ENCODE measurements at regions not wholly inside any gene's neighbourhood (a gene's known extent, or its start where the extent isn't known, plus 50 kb on each side); places are given as distances from the start of the nearest gene placed in this dataset.
"Not testable (repeated sequence)": the region's sequence is repeated elsewhere in the genome, so short reads cannot be mapped to it uniquely, and the experiment has no call there.

- not testable (repeated sequence) for H3K9me3 ChIP-seq (ENCODE audit: insufficient read depth, low read length); H3K36me3 ChIP-seq (ENCODE audit: insufficient read depth, insufficient read length, low read length); H3K4me3 ChIP-seq (ENCODE audit: insufficient read length, low read depth); H3K9ac ChIP-seq (ENCODE audit: insufficient read length, low read depth); H3K27me3 ChIP-seq (ENCODE audit: insufficient read depth, insufficient read length); DNase-seq (ENCODE audit: low read depth, low spot score); H3K4me1 ChIP-seq (ENCODE audit: insufficient read depth, insufficient read length)
Observed at GRCh38 chr11:67753820-67754219, 79.4 kb upstream of the ALDH3B2 start.

- Histone ChIP-seq H3K9ac (ENCODE audit: insufficient read length, low read depth) (no peak overlapping the region), H3K4me1 (ENCODE audit: insufficient read depth, insufficient read length) (no peaks in the 10 kb centered on the region)
- TF ChIP-seq YY1 (IDR thresholded peaks at IDR 0.05; ENCODE audit: insufficient read depth, insufficient read length): no peak
- TF ChIP-seq SUZ12 (IDR thresholded peaks at IDR 0.05; ENCODE audit: extremely low read depth, insufficient read depth, insufficient read length): no peak
- TF ChIP-seq ZNF274 (IDR thresholded peaks at IDR 0.05; ENCODE audit: low read depth, low read length): no peak
Observed at GRCh38 chr11:67745181-67745726, 70.8 kb upstream of the ALDH3B2 start.

GRCh38 chr11:67744231-67744630 lies 69.8 kb upstream of the ALDH3B2 start:
- not testable (repeated sequence) for H3K4me1 ChIP-seq (ENCODE audit: insufficient read depth, insufficient read length)

More at GRCh38 chr11:67745181-67745726, 70.8 kb upstream of the ALDH3B2 start:
- no peaks in the 10 kb centered on the region; the same call in 1 of the 2 replicates for H3K9me3 ChIP-seq (ENCODE audit: insufficient read depth, low read length)
- H3K36me3 ChIP-seq (ENCODE audit: insufficient read depth, insufficient read length, low read length): no peaks in the 10 kb centered on the region
- no peak overlapping the region for H3K4me3 ChIP-seq (ENCODE audit: insufficient read length, low read depth)
- no peaks in the 10 kb centered on the region for H3K27me3 ChIP-seq (ENCODE audit: insufficient read depth, insufficient read length)
- no peak for DNase-seq (ENCODE audit: low read depth, low spot score)

GRCh38 chr11:67738231-67738630 lies 63.8 kb upstream of the ALDH3B2 start:
- not testable (repeated sequence) for H3K27me3 ChIP-seq (ENCODE audit: insufficient read depth, insufficient read length); H3K9me3 ChIP-seq (ENCODE audit: insufficient read depth, low read length); H3K36me3 ChIP-seq (ENCODE audit: insufficient read depth, insufficient read length, low read length); H3K4me3 ChIP-seq (ENCODE audit: insufficient read length, low read depth); DNase-seq (ENCODE audit: low read depth, low spot score); H3K4me1 ChIP-seq (ENCODE audit: insufficient read depth, insufficient read length); H3K9ac ChIP-seq (ENCODE audit: insufficient read length, low read depth)

More at GRCh38 chr11:67744231-67744630, 69.8 kb upstream of the ALDH3B2 start:
- DNase-seq (ENCODE audit: low read depth, low spot score); H3K36me3 ChIP-seq (ENCODE audit: insufficient read depth, insufficient read length, low read length); H3K9me3 ChIP-seq (ENCODE audit: insufficient read depth, low read length); H3K9ac ChIP-seq (ENCODE audit: insufficient read length, low read depth); H3K4me3 ChIP-seq (ENCODE audit: insufficient read length, low read depth); H3K27me3 ChIP-seq (ENCODE audit: insufficient read depth, insufficient read length): not testable (repeated sequence)

GRCh38 chr11:67737562-67738080 lies 63.2 kb upstream of the ALDH3B2 start:
- not testable (repeated sequence) for H3K27me3 ChIP-seq (ENCODE audit: insufficient read depth, insufficient read length)

GRCh38 chr11:67732045-67732787 lies 57.8 kb upstream of the ALDH3B2 start:
- TF ChIP-seq YY1 (IDR thresholded peaks at IDR 0.05; ENCODE audit: insufficient read depth, insufficient read length) (no peak), SUZ12 (IDR thresholded peaks at IDR 0.05; ENCODE audit: extremely low read depth, insufficient read depth, insufficient read length) (no peak), ZNF274 (IDR thresholded peaks at IDR 0.05; ENCODE audit: low read depth, low read length) (no peak)
- peaks cover 3% of the 10 kb centered on the region for H3K4me1 ChIP-seq (ENCODE audit: insufficient read depth, insufficient read length)
- no peaks in the 10 kb centered on the region for H3K36me3 ChIP-seq (ENCODE audit: insufficient read depth, insufficient read length, low read length)
- no peaks in the 10 kb centered on the region for H3K9me3 ChIP-seq (ENCODE audit: insufficient read depth, low read length)
- no peaks in the 10 kb centered on the region for H3K27me3 ChIP-seq (ENCODE audit: insufficient read depth, insufficient read length)
- no peak overlapping the region for H3K4me3 ChIP-seq (ENCODE audit: insufficient read length, low read depth)
- H3K9ac ChIP-seq (ENCODE audit: insufficient read length, low read depth): no peak overlapping the region
- DNase-seq (ENCODE audit: low read depth, low spot score): no peak

More at GRCh38 chr11:67737562-67738080, 63.2 kb upstream of the ALDH3B2 start:
- H3K4me3 ChIP-seq (ENCODE audit: insufficient read length, low read depth); DNase-seq (ENCODE audit: low read depth, low spot score); H3K9ac ChIP-seq (ENCODE audit: insufficient read length, low read depth); H3K36me3 ChIP-seq (ENCODE audit: insufficient read depth, insufficient read length, low read length); H3K4me1 ChIP-seq (ENCODE audit: insufficient read depth, insufficient read length); H3K9me3 ChIP-seq (ENCODE audit: insufficient read depth, low read length): not testable (repeated sequence)

GRCh38 chr11:67731583-67731982 lies 57.2 kb upstream of the ALDH3B2 start:
- Histone ChIP-seq H3K36me3 (ENCODE audit: insufficient read depth, insufficient read length, low read length) (no peaks in the 10 kb centered on the region), H3K9me3 (ENCODE audit: insufficient read depth, low read length) (no peaks in the 10 kb centered on the region), H3K4me1 (ENCODE audit: insufficient read depth, insufficient read length) (peaks cover 3% of the 10 kb centered on the region), H3K27me3 (ENCODE audit: insufficient read depth, insufficient read length) (no peaks in the 10 kb centered on the region), H3K4me3 (ENCODE audit: insufficient read length, low read depth) (no peak overlapping the region), H3K9ac (ENCODE audit: insufficient read length, low read depth) (no peak overlapping the region)
- TF ChIP-seq SUZ12 (IDR thresholded peaks at IDR 0.05; ENCODE audit: extremely low read depth, insufficient read depth, insufficient read length) (no peak), ZNF274 (IDR thresholded peaks at IDR 0.05; ENCODE audit: low read depth, low read length) (no peak), YY1 (IDR thresholded peaks at IDR 0.05; ENCODE audit: insufficient read depth, insufficient read length) (no peak)
- DNase-seq (ENCODE audit: low read depth, low spot score): no peak

- H3K9ac ChIP-seq (ENCODE audit: insufficient read length, low read depth); H3K36me3 ChIP-seq (ENCODE audit: insufficient read depth, insufficient read length, low read length); H3K4me1 ChIP-seq (ENCODE audit: insufficient read depth, insufficient read length); H3K4me3 ChIP-seq (ENCODE audit: insufficient read length, low read depth); H3K27me3 ChIP-seq (ENCODE audit: insufficient read depth, insufficient read length); H3K9me3 ChIP-seq (ENCODE audit: insufficient read depth, low read length): not testable (repeated sequence)
- peak; percentile 22 for DNase-seq (ENCODE audit: low read depth, low spot score)
Observed at GRCh38 chr11:67728163-67728571, 53.7 kb upstream of the ALDH3B2 start.

- H3K36me3 ChIP-seq (ENCODE audit: insufficient read depth, insufficient read length, low read length); DNase-seq (ENCODE audit: low read depth, low spot score); H3K9ac ChIP-seq (ENCODE audit: insufficient read length, low read depth); H3K4me1 ChIP-seq (ENCODE audit: insufficient read depth, insufficient read length); H3K9me3 ChIP-seq (ENCODE audit: insufficient read depth, low read length); H3K27me3 ChIP-seq (ENCODE audit: insufficient read depth, insufficient read length); H3K4me3 ChIP-seq (ENCODE audit: insufficient read length, low read depth): not testable (repeated sequence)
Observed at GRCh38 chr11:67727066-67728040, 52.9 kb upstream of the ALDH3B2 start.
